Left ventricle myocardium inferior (tissue), 1 donor: ENCODE measurements at regions not wholly inside any gene's neighbourhood (a gene's known extent, or its start where the extent isn't known, plus 50 kb on each side); places are given as distances from the start of the nearest gene placed in this dataset.

Experiments
- DNase-seq: peaks from one replicate; pipeline ENCODE4 v3.0.0-alpha.2; 2020
- H3K27ac ChIP-seq: fragments of 200-600 bp; replicated peaks from 2 replicates; pipeline ENCODE4 v1.8.0; 2021
- H3K27me3 ChIP-seq: fragments of 200-600 bp; 2 replicates; pipeline ENCODE4 v1.8.0; 2021; ENCODE audit warnings: low read depth
- H3K36me3 ChIP-seq: fragments of 200-600 bp; 2 replicates; pipeline ENCODE4 v1.8.0; 2021
- H3K4me1 ChIP-seq: fragments of 200-600 bp; 2 replicates; pipeline ENCODE4 v1.8.0; 2021
- H3K4me3 ChIP-seq: fragments of 200-600 bp; 2 replicates; pipeline ENCODE4 v1.8.0; 2021; ENCODE audit warnings: mild to moderate bottlenecking, moderate library complexity
- H3K9me3 ChIP-seq: fragments of 200-600 bp; replicated peaks from 2 replicates; pipeline ENCODE4 v1.8.0; 2021
- CTCF ChIP-seq: fragments of 200-600 bp; IDR thresholded peaks from 2 replicates; pipeline ENCODE4 v1.8.0; 2021; ENCODE audit warnings: antibody characterized with exemption, mild to moderate bottlenecking, borderline replicate concordance
- intact Hi-C: fragments of 100-400 bp; cut with micrococcal nuclease; formaldehyde crosslinking; loops from one replicate; pipeline ENCODE4 v1.11.0; 2022
- donor health status: DM: no; HTN: yes; CAD: no; lungs with severe emphysema.

DNA sequence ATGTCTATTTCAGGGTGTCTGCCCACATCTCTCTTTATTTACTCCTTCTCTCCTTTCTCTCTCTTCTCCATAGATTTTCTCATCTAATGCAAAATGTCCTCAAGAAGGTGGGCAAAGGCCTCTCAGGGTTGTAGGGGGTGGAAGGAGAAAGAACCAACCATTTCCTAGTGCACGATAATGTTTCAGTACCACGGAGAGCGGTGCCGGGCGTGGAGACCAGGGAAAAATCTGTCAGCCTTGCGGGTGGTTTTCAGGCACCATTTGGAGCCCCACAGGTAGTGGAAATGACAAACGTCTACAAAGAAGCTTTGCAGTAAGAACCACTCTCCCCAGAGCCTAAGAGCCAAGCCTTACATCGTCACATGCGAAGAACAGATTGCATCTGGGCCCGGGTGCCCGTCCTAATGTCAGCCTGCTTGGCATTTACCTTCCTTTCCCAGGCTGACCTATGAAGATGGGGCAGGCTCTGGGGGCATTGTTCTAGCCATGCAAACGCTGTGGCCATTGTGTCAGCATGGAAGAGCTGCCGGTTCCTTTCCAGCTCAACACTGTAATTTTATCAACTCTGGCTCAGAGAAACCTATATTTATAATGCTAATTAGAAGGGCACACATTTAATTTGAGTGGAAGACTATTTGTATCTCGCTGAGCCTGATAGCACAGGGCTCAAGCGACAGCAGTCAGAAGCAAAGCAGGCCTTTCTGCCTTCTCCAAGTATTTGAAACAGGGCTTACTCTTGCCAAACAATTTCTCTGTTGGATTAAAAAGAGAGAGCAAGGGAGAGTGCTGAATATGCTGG is 430.1 kb upstream of the WWC1 start:
- no peak overlapping the region for H3K27ac ChIP-seq

GRCh38 chr5:167861928-167862426 is 429.5 kb upstream of the WWC1 start:
- DNase-seq, result no peak
- H3K27ac ChIP-seq, result no peak overlapping the region
- H3K9me3 ChIP-seq, result no peaks in the 10 kb centered on the region
- no peak for TF ChIP-seq CTCF
- peaks cover 12% of the 10 kb centered on the region for H3K4me1 ChIP-seq
- H3K27me3 ChIP-seq, result no peaks in the 10 kb centered on the region
- no peaks in the 10 kb centered on the region for H3K36me3 ChIP-seq
- H3K4me3 ChIP-seq, result no peak overlapping the region
- intact Hi-C loops, result no loop called here

More for the DNA sequence above, 430.1 kb upstream of the WWC1 start:
- intact Hi-C loops, result no loop called here
- no peaks in the 10 kb centered on the region for H3K36me3 ChIP-seq
- no peaks in the 10 kb centered on the region for H3K9me3 ChIP-seq
- H3K4me3 ChIP-seq, result no peak overlapping the region
- H3K4me1 ChIP-seq, result peaks cover 12% of the 10 kb centered on the region
- no peaks in the 10 kb centered on the region for H3K27me3 ChIP-seq
- TF ChIP-seq CTCF, result no peak
- DNase-seq, result no peak

- Histone ChIP-seq H3K27me3 (no peaks in the 10 kb centered on the region), H3K36me3 (no peaks in the 10 kb centered on the region), H3K27ac (no peak overlapping the region), H3K4me3 (no peak overlapping the region), H3K4me1 (peaks cover 12% of the 10 kb centered on the region), H3K9me3 (no peaks in the 10 kb centered on the region)
- intact Hi-C loops, result no loop called here
- no peak for TF ChIP-seq CTCF
- no peak for DNase-seq
Measured at GRCh38 chr5:167863883-167864282, 427.6 kb upstream of the WWC1 start.

DNA sequence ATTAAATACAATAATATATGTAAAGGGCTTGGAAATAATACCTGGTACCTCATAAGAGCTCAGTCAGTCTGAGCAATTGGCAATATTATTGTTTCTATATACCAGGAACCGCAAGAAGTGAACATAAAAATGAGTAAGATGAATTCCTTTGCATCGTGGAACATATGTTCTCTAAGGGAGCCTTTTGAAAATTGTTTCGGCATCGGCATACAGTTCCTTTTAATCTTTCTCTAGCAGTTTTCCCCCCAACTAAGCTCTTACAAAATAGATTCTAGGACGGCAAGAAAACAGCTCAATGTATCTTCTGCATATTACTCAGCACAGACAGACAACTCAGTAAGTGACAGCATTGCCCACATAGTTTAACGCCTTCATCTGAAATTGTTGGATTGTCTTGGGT is 426.6 kb upstream of the WWC1 start:
- Histone ChIP-seq H3K27me3 (no peaks in the 10 kb centered on the region), H3K9me3 (no peaks in the 10 kb centered on the region), H3K4me3 (no peak overlapping the region), H3K4me1 (peaks cover 12% of the 10 kb centered on the region), H3K27ac (no peak overlapping the region), H3K36me3 (no peaks in the 10 kb centered on the region)
- intact Hi-C loops, result no loop called here
- no peak for DNase-seq
- TF ChIP-seq CTCF, result no peak

- Histone ChIP-seq H3K4me3 (no peak overlapping the region), H3K27ac (no peak overlapping the region), H3K4me1 (peaks cover 4% of the 10 kb centered on the region), H3K9me3 (no peaks in the 10 kb centered on the region), H3K36me3 (no peaks in the 10 kb centered on the region), H3K27me3 (no peaks in the 10 kb centered on the region)
- intact Hi-C loops, result no loop called here
- DNase-seq, result no peak
- TF ChIP-seq CTCF, result no peak
Measured at GRCh38 chr5:167866797-167867196, 424.6 kb upstream of the WWC1 start.
